ENCODE measurements at regions not wholly inside any gene's neighbourhood (a gene's known extent, or its start where the extent isn't known, plus 50 kb on each side); places are given as distances from the start of the nearest gene placed in this dataset.
"Not testable (repeated sequence)": the region's sequence is repeated elsewhere in the genome, so short reads cannot be mapped to it uniquely, and the experiment has no call there.

GRCh38 chr2:188028739-188029138, 262.9 kb upstream of the GULP1 start:
- Histone ChIP-seq H3K4me3 (no peak overlapping the region), H3K4me1 (ENCODE audit: control insufficient read depth in 5 of 5, insufficient read depth in 5 of 5, low read length in 5 of 5) (peaks cover 0 to 3% (median 0%) of the 10 kb centered on the region in 5 donors), H3K27me3 (ENCODE audit: control insufficient read depth in 3 of 3, insufficient read depth in 3 of 3, low read length in 2 of 3) (no peaks in the 10 kb centered on the region), H3K9ac (ENCODE audit: insufficient read depth in 1 of 2, low read length in 2 of 2) (no peak overlapping the region), H3K9me3 (ENCODE audit: control insufficient read depth in 4 of 4, insufficient read depth in 3 of 4, low read length in 3 of 4) (no peaks in the 10 kb centered on the region), H3K36me3 (ENCODE audit: control insufficient read depth in 4 of 4, insufficient read depth in 4 of 4, low read length in 4 of 4) (no peaks in the 10 kb centered on the region), H3K27ac (ENCODE audit: low read depth in 1 of 2, low read length in 1 of 2) (no peak overlapping the region)
- WGBS, 2 donors = 78 to 91% methylated on average over 4 of the region's 4 CpGs
- TF ChIP-seq, protein P1, sequence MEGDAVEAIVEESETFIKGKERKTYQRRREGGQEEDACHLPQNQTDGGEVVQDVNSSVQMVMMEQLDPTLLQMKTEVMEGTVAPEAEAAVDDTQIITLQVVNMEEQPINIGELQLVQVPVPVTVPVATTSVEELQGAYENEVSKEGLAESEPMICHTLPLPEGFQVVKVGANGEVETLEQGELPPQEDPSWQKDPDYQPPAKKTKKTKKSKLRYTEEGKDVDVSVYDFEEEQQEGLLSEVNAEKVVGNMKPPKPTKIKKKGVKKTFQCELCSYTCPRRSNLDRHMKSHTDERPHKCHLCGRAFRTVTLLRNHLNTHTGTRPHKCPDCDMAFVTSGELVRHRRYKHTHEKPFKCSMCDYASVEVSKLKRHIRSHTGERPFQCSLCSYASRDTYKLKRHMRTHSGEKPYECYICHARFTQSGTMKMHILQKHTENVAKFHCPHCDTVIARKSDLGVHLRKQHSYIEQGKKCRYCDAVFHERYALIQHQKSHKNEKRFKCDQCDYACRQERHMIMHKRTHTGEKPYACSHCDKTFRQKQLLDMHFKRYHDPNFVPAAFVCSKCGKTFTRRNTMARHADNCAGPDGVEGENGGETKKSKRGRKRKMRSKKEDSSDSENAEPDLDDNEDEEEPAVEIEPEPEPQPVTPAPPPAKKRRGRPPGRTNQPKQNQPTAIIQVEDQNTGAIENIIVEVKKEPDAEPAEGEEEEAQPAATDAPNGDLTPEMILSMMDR (IDR thresholded peaks at IDR 0.05; ENCODE audit: control extremely low read depth, extremely low read depth) = no peak
- ATAC-seq (ENCODE audit: insufficient read depth, low FRiP score) = no peak
- DNase-seq = no peak

DNA sequence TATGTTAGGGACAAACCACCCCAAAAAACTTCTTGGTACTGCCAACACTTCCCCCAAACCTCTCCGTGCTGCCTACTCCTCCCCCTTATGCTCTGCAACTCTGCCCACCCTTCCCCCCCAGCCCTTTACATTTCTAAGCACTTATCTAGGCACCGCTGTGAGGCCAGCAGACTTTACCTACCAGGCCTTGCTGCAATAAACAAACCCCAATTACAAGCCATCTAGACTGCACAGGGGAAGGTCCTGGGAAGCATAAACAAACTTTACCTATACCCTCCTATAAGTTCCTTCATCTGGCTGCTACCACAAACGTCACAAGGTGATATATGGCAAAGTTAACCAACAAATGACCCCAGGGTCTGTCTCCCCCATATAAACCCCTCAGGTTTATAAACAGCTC, 259.4 kb upstream of the GULP1 start:
- ATAC-seq (ENCODE audit: insufficient read depth, low FRiP score) = no peak
- Histone ChIP-seq H3K27me3 (ENCODE audit: control insufficient read depth in 3 of 3, insufficient read depth in 3 of 3, low read length in 2 of 3) (no peaks in the 10 kb centered on the region), H3K27ac (ENCODE audit: low read depth in 1 of 2, low read length in 1 of 2) (no peak overlapping the region), H3K9me3 (ENCODE audit: control insufficient read depth in 4 of 4, insufficient read depth in 3 of 4, low read length in 3 of 4) (no peaks in the 10 kb centered on the region), H3K9ac (ENCODE audit: insufficient read depth in 1 of 2, low read length in 2 of 2) (no peak overlapping the region), H3K36me3 (ENCODE audit: control insufficient read depth in 4 of 4, insufficient read depth in 4 of 4, low read length in 4 of 4) (no peaks in the 10 kb centered on the region), H3K4me1 (ENCODE audit: control insufficient read depth in 5 of 5, insufficient read depth in 5 of 5, low read length in 5 of 5) (no peaks in the 10 kb centered on the region), H3K4me3 (no peak overlapping the region)
- TF ChIP-seq, protein P1 (IDR thresholded peaks at IDR 0.05; ENCODE audit: control extremely low read depth, extremely low read depth) = no peak
- DNase-seq = no peak
- WGBS, 2 donors = 53 to 56% methylated on average over 3 of the region's 3 CpGs

DNA sequence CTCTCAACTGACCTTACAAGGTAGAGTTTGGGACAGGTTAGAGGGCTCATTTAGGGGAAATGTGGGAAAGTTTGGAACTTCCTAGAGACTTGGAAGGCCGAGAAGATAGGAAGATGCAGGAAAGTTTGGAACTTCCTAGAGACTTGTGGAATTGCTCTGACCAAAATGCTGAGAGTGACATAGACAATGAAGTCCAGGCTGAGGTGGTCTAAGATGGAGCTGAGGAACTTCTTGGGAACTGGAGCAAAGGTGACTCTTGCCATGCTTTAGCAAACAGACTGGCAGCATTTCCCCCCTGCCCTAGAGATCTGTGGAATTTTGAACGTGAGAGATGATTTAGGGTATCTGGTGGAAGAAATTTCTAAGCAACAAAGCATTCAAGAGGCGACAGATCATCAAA, 258.9 kb upstream of the GULP1 start:
- H3K27me3 ChIP-seq (ENCODE audit: control insufficient read depth in 3 of 3, insufficient read depth in 3 of 3, low read length in 2 of 3) = no peaks in the 10 kb centered on the region
- no peak for DNase-seq
- H3K36me3 ChIP-seq (ENCODE audit: control insufficient read depth in 4 of 4, insufficient read depth in 4 of 4, low read length in 4 of 4) = no peaks in the 10 kb centered on the region
- no peak overlapping the region for H3K27ac ChIP-seq (ENCODE audit: low read depth in 1 of 2, low read length in 1 of 2)
- no peaks in the 10 kb centered on the region for H3K4me1 ChIP-seq (ENCODE audit: control insufficient read depth in 5 of 5, insufficient read depth in 5 of 5, low read length in 5 of 5)
- TF ChIP-seq, protein P1 (IDR thresholded peaks at IDR 0.05; ENCODE audit: control extremely low read depth, extremely low read depth) = no peak
- no peak overlapping the region for H3K9ac ChIP-seq (ENCODE audit: insufficient read depth in 1 of 2, low read length in 2 of 2)
- H3K4me3 ChIP-seq = no peak overlapping the region
- 58 to 60% methylated on average over 3 of the region's 3 CpGs for WGBS, 2 donors
- no peak for ATAC-seq (ENCODE audit: insufficient read depth, low FRiP score)
- H3K9me3 ChIP-seq (ENCODE audit: control insufficient read depth in 4 of 4, insufficient read depth in 3 of 4, low read length in 3 of 4) = no peaks in the 10 kb centered on the region

- not testable (repeated sequence) for H3K27me3 ChIP-seq (ENCODE audit: control insufficient read depth in 3 of 3, insufficient read depth in 3 of 3, low read length in 2 of 3); H3K4me3 ChIP-seq; H3K9ac ChIP-seq (ENCODE audit: insufficient read depth in 1 of 2, low read length in 2 of 2); DNase-seq; H3K4me1 ChIP-seq (ENCODE audit: control insufficient read depth in 5 of 5, insufficient read depth in 5 of 5, low read length in 5 of 5); H3K9me3 ChIP-seq (ENCODE audit: control insufficient read depth in 4 of 4, insufficient read depth in 3 of 4, low read length in 3 of 4); H3K36me3 ChIP-seq (ENCODE audit: control insufficient read depth in 4 of 4, insufficient read depth in 4 of 4, low read length in 4 of 4); H3K27ac ChIP-seq (ENCODE audit: low read depth in 1 of 2, low read length in 1 of 2); ATAC-seq (ENCODE audit: insufficient read depth, low FRiP score)
- 64 to 74% methylated on average over 1 of the region's 1 CpG for WGBS, 2 donors
Measured at GRCh38 chr2:188033240-188033639, 258.4 kb upstream of the GULP1 start.

- H3K9ac ChIP-seq (ENCODE audit: insufficient read depth in 1 of 2, low read length in 2 of 2); DNase-seq; H3K36me3 ChIP-seq (ENCODE audit: control insufficient read depth in 4 of 4, insufficient read depth in 4 of 4, low read length in 4 of 4); H3K27me3 ChIP-seq (ENCODE audit: control insufficient read depth in 3 of 3, insufficient read depth in 3 of 3, low read length in 2 of 3); ATAC-seq (ENCODE audit: insufficient read depth, low FRiP score); H3K4me1 ChIP-seq (ENCODE audit: control insufficient read depth in 5 of 5, insufficient read depth in 5 of 5, low read length in 5 of 5); H3K27ac ChIP-seq (ENCODE audit: low read depth in 1 of 2, low read length in 1 of 2); H3K9me3 ChIP-seq (ENCODE audit: control insufficient read depth in 4 of 4, insufficient read depth in 3 of 4, low read length in 3 of 4); H3K4me3 ChIP-seq: not testable (repeated sequence)
- 79 to 83% methylated on average over 10 of the region's 10 CpGs for WGBS, 2 donors
Measured at GRCh38 chr2:188034102-188034501, 257.6 kb upstream of the GULP1 start.

- H3K4me3 ChIP-seq; ATAC-seq (ENCODE audit: insufficient read depth, low FRiP score); H3K27ac ChIP-seq (ENCODE audit: low read depth in 1 of 2, low read length in 1 of 2); H3K4me1 ChIP-seq (ENCODE audit: control insufficient read depth in 5 of 5, insufficient read depth in 5 of 5, low read length in 5 of 5); H3K9me3 ChIP-seq (ENCODE audit: control insufficient read depth in 4 of 4, insufficient read depth in 3 of 4, low read length in 3 of 4); H3K36me3 ChIP-seq (ENCODE audit: control insufficient read depth in 4 of 4, insufficient read depth in 4 of 4, low read length in 4 of 4); H3K9ac ChIP-seq (ENCODE audit: insufficient read depth in 1 of 2, low read length in 2 of 2); H3K27me3 ChIP-seq (ENCODE audit: control insufficient read depth in 3 of 3, insufficient read depth in 3 of 3, low read length in 2 of 3); DNase-seq: not testable (repeated sequence)
- WGBS, 2 donors = 92 to 93% methylated on average over 9 of the region's 9 CpGs
Measured at GRCh38 chr2:188035377-188035776, 256.3 kb upstream of the GULP1 start.

Measured in lung (tissue), 11 donors.